ENCODE measurements at regions not wholly inside any gene's neighbourhood (a gene's known extent, or its start where the extent isn't known, plus 50 kb on each side); places are given as distances from the start of the nearest gene placed in this dataset.
A peak's percentile ranks its signal among the peaks of the same experiment; 100 is the strongest.

DNA sequence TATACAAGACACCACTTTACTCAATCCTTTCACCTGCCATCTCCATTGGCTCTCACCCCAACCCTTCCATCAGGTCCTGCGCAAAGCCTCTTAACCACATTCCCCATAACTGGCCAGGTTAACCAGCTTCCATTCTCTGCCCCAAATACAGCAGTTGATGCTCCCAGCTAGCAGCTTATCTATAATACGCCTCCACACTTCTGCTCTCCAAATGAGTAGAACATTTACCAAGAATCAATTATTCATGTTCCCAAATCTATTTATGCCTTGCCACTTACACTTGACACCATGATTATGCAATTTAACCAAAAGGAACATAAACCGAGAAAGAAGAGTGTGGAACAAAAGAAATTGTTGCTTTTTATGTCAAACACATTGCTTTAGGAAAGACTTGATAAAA, 103.7 kb upstream of the TPM1 start:
- Histone ChIP-seq H3K27me3 (ENCODE audit: insufficient read depth, low read length) (no peaks in the 10 kb centered on the region), H3K79me2 (ENCODE audit: insufficient read depth, low read length) (no peaks in the 10 kb centered on the region), H3K4me1 (ENCODE audit: insufficient read depth, low read length) (peaks cover 33% of the 10 kb centered on the region), H3K36me3 (ENCODE audit: insufficient read depth, low read length) (no peaks in the 10 kb centered on the region), H3K9me3 (ENCODE audit: insufficient read depth, low read depth, low read length) (no peaks in the 10 kb centered on the region), H3K4me2 (ENCODE audit: low read length) (no peak overlapping the region), H3K4me3 (ENCODE audit: insufficient read depth, low read depth, low read length) (no peak overlapping the region), H3K9ac (ENCODE audit: low read length) (no peak overlapping the region), H3K27ac (ENCODE audit: low read depth, low read length) (no peak overlapping the region), H2AFZ (ENCODE audit: low read depth, low read length) (no peak overlapping the region), H4K20me1 (ENCODE audit: insufficient read depth, low read length) (no peaks in the 10 kb centered on the region)
- Mint-ChIP-seq H3K4me1 (ENCODE audit: low read depth, unreplicated experiment) (peaks cover 60% of the 10 kb centered on the region), H3K27me3 (ENCODE audit: low read depth, unreplicated experiment) (no peaks in the 10 kb centered on the region), H3K27ac (ENCODE audit: unreplicated experiment) (peak overlapping the region; percentile 1), H3K9me3 (ENCODE audit: unreplicated experiment) (no peaks in the 10 kb centered on the region), H3K4me3 (ENCODE audit: unreplicated experiment) (no peak overlapping the region), H3K36me3 (ENCODE audit: low read depth, unreplicated experiment) (peaks cover 1% of the 10 kb centered on the region)
- TF ChIP-seq CTCF (IDR thresholded peaks at IDR 0.05; ENCODE audit: insufficient read depth, low read depth, low read length) (no peak), EZH2 (IDR thresholded peaks at IDR 0.05; ENCODE audit: insufficient read depth, low read length) (no peak)
- FAIRE-seq: no peak
- no peak for DNase-seq (ENCODE audit: low read depth)

DNA sequence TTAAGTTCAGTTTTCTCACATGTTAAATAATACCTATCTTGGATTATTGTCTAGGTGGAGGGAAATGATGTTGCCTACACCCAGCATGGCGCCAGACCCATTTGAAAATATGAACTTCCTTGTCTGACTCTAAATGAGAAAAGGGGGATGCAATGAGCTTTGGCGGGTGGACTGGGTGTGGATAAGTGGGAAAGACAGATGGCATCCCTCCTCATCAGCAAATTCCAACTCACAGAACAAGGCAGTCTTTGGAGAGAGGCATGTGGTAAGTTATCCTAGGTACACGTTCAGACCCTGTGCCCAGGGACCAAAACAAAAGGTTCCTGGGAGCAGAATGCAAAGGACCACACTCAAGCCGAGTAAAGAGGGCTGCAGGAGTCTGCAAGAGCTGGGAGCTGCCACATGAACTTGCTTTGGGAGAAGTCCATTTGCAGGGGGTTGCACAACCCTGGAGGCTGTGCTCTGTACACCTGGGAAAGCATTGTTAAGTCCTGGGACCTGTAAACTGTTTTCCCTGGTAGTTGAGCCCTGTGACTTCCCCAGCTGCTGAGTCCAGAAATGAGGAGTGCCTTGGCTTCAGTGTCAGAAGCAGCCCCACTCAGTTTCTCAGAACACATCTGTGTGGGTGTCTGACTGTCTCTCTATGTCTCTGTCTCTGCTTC, 102.3 kb upstream of the TPM1 start:
- H3K9me3 Mint-ChIP-seq (ENCODE audit: unreplicated experiment): no peaks in the 10 kb centered on the region
- peak overlapping the region; percentile 99 for H3K27ac Mint-ChIP-seq (ENCODE audit: unreplicated experiment)
- TF ChIP-seq CTCF (IDR thresholded peaks at IDR 0.05; ENCODE audit: insufficient read depth, low read depth, low read length) (no peak), EZH2 (IDR thresholded peaks at IDR 0.05; ENCODE audit: insufficient read depth, low read length) (no peak)
- no peak overlapping the region for H2AFZ ChIP-seq (ENCODE audit: low read depth, low read length)
- H3K27me3 Mint-ChIP-seq (ENCODE audit: low read depth, unreplicated experiment): no peaks in the 10 kb centered on the region
- peaks cover 26% of the 10 kb centered on the region for H3K4me1 ChIP-seq (ENCODE audit: insufficient read depth, low read length)
- peak overlapping the region; percentile 93 for H3K27ac ChIP-seq (ENCODE audit: low read depth, low read length)
- H3K36me3 Mint-ChIP-seq (ENCODE audit: low read depth, unreplicated experiment): peaks cover 1% of the 10 kb centered on the region
- H3K36me3 ChIP-seq (ENCODE audit: insufficient read depth, low read length): no peaks in the 10 kb centered on the region
- no peaks in the 10 kb centered on the region for H3K79me2 ChIP-seq (ENCODE audit: insufficient read depth, low read length)
- peak overlapping the region; percentile 73 for H3K9ac ChIP-seq (ENCODE audit: low read length)
- H4K20me1 ChIP-seq (ENCODE audit: insufficient read depth, low read length): no peaks in the 10 kb centered on the region
- DNase-seq (ENCODE audit: low read depth): no peak
- H3K4me2 ChIP-seq (ENCODE audit: low read length): peak overlapping the region; percentile 77
- no peak for FAIRE-seq
- H3K27me3 ChIP-seq (ENCODE audit: insufficient read depth, low read length): no peaks in the 10 kb centered on the region
- H3K4me3 ChIP-seq (ENCODE audit: insufficient read depth, low read depth, low read length): no peak overlapping the region
- H3K4me3 Mint-ChIP-seq (ENCODE audit: unreplicated experiment): peak overlapping the region; percentile 2
- peaks cover 51% of the 10 kb centered on the region for H3K4me1 Mint-ChIP-seq (ENCODE audit: low read depth, unreplicated experiment)
- H3K9me3 ChIP-seq (ENCODE audit: insufficient read depth, low read depth, low read length): no peaks in the 10 kb centered on the region

DNA sequence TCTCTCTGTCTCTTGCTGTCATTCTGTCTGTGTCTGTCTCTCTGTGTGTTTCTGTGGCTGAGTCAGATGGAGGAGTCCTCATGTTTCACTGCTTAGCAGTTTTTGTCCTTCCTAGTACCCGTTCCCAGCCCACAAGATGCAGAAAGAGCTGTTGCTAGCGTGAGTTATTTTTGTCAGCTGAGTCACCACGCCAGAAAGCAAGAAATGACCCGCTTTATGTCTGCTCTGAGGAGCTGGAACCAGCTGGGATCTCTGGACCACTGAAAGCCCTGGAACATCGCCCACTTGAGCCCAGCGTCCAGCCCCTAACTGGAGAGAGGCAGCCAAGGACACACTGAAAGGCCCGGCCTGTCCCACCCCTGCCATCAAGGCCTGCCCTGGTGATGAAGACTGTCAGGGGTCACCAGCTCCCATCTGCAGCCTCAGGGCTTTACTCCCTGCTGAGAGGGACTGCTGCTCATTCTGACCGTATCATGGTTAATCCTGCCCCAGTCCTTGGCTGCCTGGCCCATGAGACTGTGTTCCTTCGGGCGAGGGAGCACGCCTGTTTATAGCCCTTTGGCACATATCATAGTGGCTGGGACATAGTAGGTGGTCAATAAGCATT, 101.7 kb upstream of the TPM1 start:
- H3K79me2 ChIP-seq (ENCODE audit: insufficient read depth, low read length): no peaks in the 10 kb centered on the region
- peak overlapping the region; percentile 73 for H3K9ac ChIP-seq (ENCODE audit: low read length)
- no peaks in the 10 kb centered on the region for H4K20me1 ChIP-seq (ENCODE audit: insufficient read depth, low read length)
- peak overlapping the region; percentile 77 for H3K4me2 ChIP-seq (ENCODE audit: low read length)
- no peaks in the 10 kb centered on the region for H3K9me3 Mint-ChIP-seq (ENCODE audit: unreplicated experiment)
- H3K4me3 Mint-ChIP-seq (ENCODE audit: unreplicated experiment): peak overlapping the region; percentile 2
- peaks cover 51% of the 10 kb centered on the region for H3K4me1 Mint-ChIP-seq (ENCODE audit: low read depth, unreplicated experiment)
- peak; percentile 97 for FAIRE-seq
- no peaks in the 10 kb centered on the region for H3K9me3 ChIP-seq (ENCODE audit: insufficient read depth, low read depth, low read length)
- DNase-seq (ENCODE audit: low read depth): peak; percentile 97
- H3K36me3 ChIP-seq (ENCODE audit: insufficient read depth, low read length): no peaks in the 10 kb centered on the region
- peak overlapping the region; percentile 99 for H3K27ac Mint-ChIP-seq (ENCODE audit: unreplicated experiment)
- TF ChIP-seq CTCF (IDR thresholded peaks at IDR 0.05; ENCODE audit: insufficient read depth, low read depth, low read length) (no peak), EZH2 (IDR thresholded peaks at IDR 0.05; ENCODE audit: insufficient read depth, low read length) (no peak)
- peaks cover 1% of the 10 kb centered on the region for H3K36me3 Mint-ChIP-seq (ENCODE audit: low read depth, unreplicated experiment)
- peak overlapping the region; percentile 3 for H3K4me3 ChIP-seq (ENCODE audit: insufficient read depth, low read depth, low read length)
- H3K27me3 Mint-ChIP-seq (ENCODE audit: low read depth, unreplicated experiment): no peaks in the 10 kb centered on the region
- H3K27me3 ChIP-seq (ENCODE audit: insufficient read depth, low read length): no peaks in the 10 kb centered on the region
- H3K4me1 ChIP-seq (ENCODE audit: insufficient read depth, low read length): peaks cover 26% of the 10 kb centered on the region
- peak overlapping the region; percentile 53 for H2AFZ ChIP-seq (ENCODE audit: low read depth, low read length)
- peak overlapping the region; percentile 93 for H3K27ac ChIP-seq (ENCODE audit: low read depth, low read length)
